Smooth muscle cell (in vitro differentiated cells): ENCODE measurements at regions not wholly inside any gene's neighbourhood (a gene's known extent, or its start where the extent isn't known, plus 50 kb on each side); places are given as distances from the start of the nearest gene placed in this dataset.

ENCODE experiments used
- DNase-seq: peaks from one replicate; lab custom pipeline; 2025; ENCODE audit not compliant: unreplicated experiment; lab: John Stamatoyannopoulos, UW
- H2AFZ ChIP-seq: fragments of 200-600 bp; sonication (generic); 2 replicates; pipeline ENCODE4 v1.6.0; 2016; ENCODE audit warnings: antibody characterized with exemption, low read depth, mild to moderate bottlenecking
- H3F3A ChIP-seq: fragments of 200-600 bp; sonication (generic); 2 replicates; pipeline ENCODE4 v1.6.0; 2017; ENCODE audit warnings: antibody characterized with exemption, low read depth
- H3K27ac ChIP-seq: fragments of 200-600 bp; sonication (generic); 2 replicates; pipeline ENCODE4 v1.5.1; 2016; ENCODE audit warnings: low read depth, mild to moderate bottlenecking
- H3K27me3 ChIP-seq: fragments of 200-600 bp; sonication (generic); 2 replicates; pipeline ENCODE4 v1.6.1; 2016; ENCODE audit warnings: low read depth, mild to moderate bottlenecking
- H3K36me3 ChIP-seq: fragments of 200-600 bp; sonication (generic); 2 replicates; pipeline ENCODE4 v1.5.1; 2016; ENCODE audit warnings: low read depth
- H3K4me1 ChIP-seq: fragments of 200-600 bp; sonication (generic); 2 replicates; pipeline ENCODE4 v1.5.1; 2016; ENCODE audit warnings: low read depth
- H3K4me2 ChIP-seq: fragments of 200-600 bp; sonication (generic); 2 replicates; pipeline ENCODE4 v1.6.0; 2016; ENCODE audit warnings: mild to moderate bottlenecking
- H3K4me3 ChIP-seq: fragments of 200-600 bp; sonication (generic); 2 replicates; pipeline ENCODE4 v1.5.1; 2016; ENCODE audit warnings: mild to moderate bottlenecking
- H3K79me2 ChIP-seq: fragments of 200-600 bp; sonication (generic); 2 replicates; pipeline ENCODE4 v1.6.0; 2016; ENCODE audit warnings: low read depth, mild to moderate bottlenecking
- H3K9ac ChIP-seq: fragments of 200-600 bp; sonication (generic); 2 replicates; pipeline ENCODE4 v1.6.0; 2016; ENCODE audit warnings: low read depth
- H3K9me3 ChIP-seq: fragments of 200-600 bp; sonication (generic); replicated peaks from 2 replicates; pipeline ENCODE4 v1.5.1; 2016; ENCODE audit warnings: low read depth
- H4K20me1 ChIP-seq: fragments of 200-600 bp; sonication (generic); 2 replicates; pipeline ENCODE4 v1.6.0; 2016; ENCODE audit warnings: low read depth
- CTCF ChIP-seq: fragments of 200-600 bp; sonication (generic); IDR thresholded peaks from 2 replicates; pipeline ENCODE4 v1.5.1; 2017; ENCODE audit warnings: borderline replicate concordance, mild to moderate bottlenecking, antibody characterized with exemption; ENCODE audit not compliant: insufficient read depth, poor library complexity, severe bottlenecking
- WGBS: methylation state at CpG from one replicate; pipeline ENCODE4 v1.1.7; 2016; ENCODE audit warnings: low lambda C conversion rate; 5-methylcytosine and 5-hydroxymethylcytosine counted together

DNA sequence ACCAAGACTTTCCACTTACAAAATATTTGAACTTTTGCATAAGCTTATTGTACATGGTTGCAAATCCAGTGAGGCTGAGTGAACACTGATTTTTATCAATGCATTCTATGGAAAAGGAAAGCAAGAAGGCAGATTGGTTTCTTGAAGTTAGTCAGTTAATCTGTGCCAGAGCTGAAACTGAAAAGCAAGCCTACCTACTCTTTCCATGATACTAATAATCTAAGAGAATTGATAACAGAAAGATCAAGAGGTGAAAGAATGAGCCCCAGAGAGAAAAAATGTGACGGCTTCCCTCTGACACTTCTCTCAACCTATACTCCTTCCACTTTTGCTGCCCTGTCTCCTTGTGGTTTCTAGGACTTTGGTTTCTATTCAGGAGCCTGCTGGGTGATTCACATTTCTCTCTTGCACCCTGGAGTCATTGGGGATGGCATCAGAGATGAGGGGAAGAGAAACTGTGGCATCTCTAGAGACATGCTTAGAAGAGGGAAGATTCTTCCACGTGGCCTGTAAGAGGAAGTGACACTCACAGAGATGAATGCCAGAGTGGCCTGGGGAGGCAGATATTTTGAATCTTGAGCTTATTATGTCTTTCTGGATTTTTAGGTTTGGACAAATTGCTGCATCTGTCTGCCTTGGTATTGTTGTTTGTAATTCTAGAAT, 158.6 kb upstream of the RIMS1 start:
- no peak for TF ChIP-seq CTCF
- Histone ChIP-seq H3K9me3 (no peaks in the 10 kb centered on the region), H3K27ac (peak overlapping the region; percentile 23), H3K27me3 (no peaks in the 10 kb centered on the region), H2AFZ (peak overlapping the region; percentile 35), H3K36me3 (no peaks in the 10 kb centered on the region), H3K79me2 (no peaks in the 10 kb centered on the region), H3F3A (peaks cover 7% of the 10 kb centered on the region), H4K20me1 (no peaks in the 10 kb centered on the region), H3K4me3 (no peak overlapping the region), H3K9ac (no peak overlapping the region), H3K4me1 (peaks cover 10% of the 10 kb centered on the region), H3K4me2 (peak overlapping the region; percentile 23)
- DNase-seq: no peak
- WGBS: 25% methylated on average over 2 of the region's 2 CpGs

- no peaks in the 10 kb centered on the region for H3K36me3 ChIP-seq
- no peaks in the 10 kb centered on the region for H3F3A ChIP-seq
- H3K9me3 ChIP-seq: no peaks in the 10 kb centered on the region
- WGBS: 93% methylated on average over 3 of the region's 3 CpGs
- H2AFZ ChIP-seq: no peak overlapping the region
- no peak overlapping the region for H3K4me3 ChIP-seq
- H3K79me2 ChIP-seq: no peaks in the 10 kb centered on the region
- TF ChIP-seq CTCF: no peak
- H3K4me2 ChIP-seq: no peak overlapping the region
- no peak for DNase-seq
- no peaks in the 10 kb centered on the region for H4K20me1 ChIP-seq
- H3K27ac ChIP-seq: no peak overlapping the region
- H3K9ac ChIP-seq: no peak overlapping the region
- H3K27me3 ChIP-seq: no peaks in the 10 kb centered on the region
- peaks cover 4% of the 10 kb centered on the region for H3K4me1 ChIP-seq
Measured at GRCh38 chr6:71730284-71730683, 156.1 kb upstream of the RIMS1 start.

- Histone ChIP-seq H3K9ac (no peak overlapping the region), H3K79me2 (no peaks in the 10 kb centered on the region), H3F3A (no peaks in the 10 kb centered on the region), H3K4me3 (no peak overlapping the region), H3K27ac (no peak overlapping the region), H2AFZ (no peak overlapping the region), H3K4me2 (no peak overlapping the region), H3K4me1 (no peaks in the 10 kb centered on the region), H3K9me3 (no peaks in the 10 kb centered on the region), H4K20me1 (no peaks in the 10 kb centered on the region), H3K27me3 (no peaks in the 10 kb centered on the region), H3K36me3 (no peaks in the 10 kb centered on the region)
- 81% methylated on average over 1 of the region's 1 CpG for WGBS
- TF ChIP-seq CTCF: no peak
- no peak for DNase-seq
Measured at GRCh38 chr6:71733970-71734899, 152.1 kb upstream of the RIMS1 start.
